Ovary (tissue), 7 donors: ENCODE measurements at regions not wholly inside any gene's neighbourhood (a gene's known extent, or its start where the extent isn't known, plus 50 kb on each side); places are given as distances from the start of the nearest gene placed in this dataset.

Source experiments
- DNase-seq, 5 donors: peaks; one replicate each; pipeline ENCODE4 v3.0.0-alpha.2; 2019 to 2020
- H3K27ac ChIP-seq, 2 donors: fragments of 200-600 bp; one replicate each; pipeline versions ENCODE4 v1.5.1 to v1.8.0; 2019 to 2022
- H3K27me3 ChIP-seq: fragments of 200-600 bp; one replicate; pipeline ENCODE4 v1.8.0; 2022
- H3K36me3 ChIP-seq: fragments of 200-600 bp; sonication (generic); one replicate; pipeline ENCODE4 v1.5.1; 2019
- H3K4me1 ChIP-seq: one replicate; pipeline ENCODE4 v1.8.1; 2013; ENCODE audit warnings: mild to moderate bottlenecking, moderate library complexity; ENCODE audit not compliant: insufficient read depth
- H3K4me3 ChIP-seq: fragments of 200-600 bp; sonication (generic); one replicate; pipeline ENCODE4 v1.5.1; 2017
- H3K9me3 ChIP-seq, 2 donors: fragments of 200-600 bp in 1 of 2; sonication (generic) in 1 of 2; one replicate each; pipeline versions ENCODE4 v1.5.1 to v1.8.1; 2013 to 2019; ENCODE audit warnings: mild to moderate bottlenecking in 1 of 2, moderate library complexity in 1 of 2
- CTCF ChIP-seq, 3 donors: fragments of 450-650 bp in 2 of 3; fragments of 200-600 bp in 1 of 3; IDR thresholded peaks; one replicate each; pipeline versions ENCODE4 v1.5.1 to v1.8.0; 2016 to 2022; ENCODE audit warnings: antibody characterized with exemption in 3 of 3, mild to moderate bottlenecking in 1 of 3
- EP300 ChIP-seq: sonication (generic); formaldehyde crosslinking; IDR thresholded peaks from one replicate; pipeline ENCODE4 v1.6.1; 2017; ENCODE audit warnings: antibody characterized with exemption
- POLR2A ChIP-seq: fragments of 450-650 bp; IDR thresholded peaks from one replicate; pipeline ENCODE4 v1.6.1; 2017; ENCODE audit warnings: antibody characterized with exemption, mild to moderate bottlenecking, moderate library complexity
- WGBS, 3 donors: extraction: QIAGEN DNeasy Blood & Tissue Kit in 1 of 3; methylation state at CpG; one replicate each; pipeline versions ENCODE4 v1.1.5 to v1.1.7; 2013 to 2017; 5-methylcytosine and 5-hydroxymethylcytosine counted together
- intact Hi-C, 4 donors: fragments of 100-400 bp; cut with DNase I; formaldehyde crosslinking; loops; one replicate each; pipeline versions ENCODE4 v1.11.0 to v1.15.1; 2022 to 2023
- donor health status: DM: no; HTN: no; CAD: no; lungs with moderate emphysema.
- donor health status: DM: no; HTN: no; CAD: no.
- donor health status: Bipolar disorder and iron deficiency.
- donor health status: DM: no; HTN: no; CAD: no.
- donor health status: DM: yes; HTN: yes; CAD: no.

- no peak overlapping the region for H3K27ac ChIP-seq
- TF ChIP-seq EP300 (no peak), CTCF (IDR thresholded peaks at IDR 0.05) (no peak), POLR2A (no peak)
- H3K4me3 ChIP-seq: no peak overlapping the region
- no peak for DNase-seq
- H3K36me3 ChIP-seq: no peaks in the 10 kb centered on the region
- no peaks in the 10 kb centered on the region for H3K9me3 ChIP-seq
- no peaks in the 10 kb centered on the region for H3K4me1 ChIP-seq
- H3K27me3 ChIP-seq: no peaks in the 10 kb centered on the region
- intact Hi-C loops: no loop called here
These were observed 83.8 kb upstream of the CCDC85A start for GRCh38 chr2:56099963-56100362.

GRCh38 chr2:56100791-56101312 is 82.9 kb upstream of the CCDC85A start:
- TF ChIP-seq CTCF (IDR thresholded peaks at IDR 0.05) (no peak), EP300 (no peak), POLR2A (no peak)
- WGBS, 3 donors: 93 to 96% (median 95%) methylated on average over 1 of the region's 1 CpG
- no peak for DNase-seq
- Histone ChIP-seq H3K4me1 (no peaks in the 10 kb centered on the region), H3K27ac (no peak overlapping the region), H3K4me3 (no peak overlapping the region), H3K36me3 (no peaks in the 10 kb centered on the region), H3K9me3 (no peaks in the 10 kb centered on the region), H3K27me3 (no peaks in the 10 kb centered on the region)
- intact Hi-C loops: no loop called here

GRCh38 chr2:56102098-56102497 is 81.7 kb upstream of the CCDC85A start:
- no peak for DNase-seq
- H3K36me3 ChIP-seq: no peaks in the 10 kb centered on the region
- no peak overlapping the region for H3K27ac ChIP-seq
- no peaks in the 10 kb centered on the region for H3K27me3 ChIP-seq
- TF ChIP-seq POLR2A: no peak
- no peak for TF ChIP-seq EP300
- TF ChIP-seq CTCF (IDR thresholded peaks at IDR 0.05): no peak
- intact Hi-C loops: no loop called here
- H3K4me1 ChIP-seq: no peaks in the 10 kb centered on the region
- 0 to 16% (median 13%) methylated on average over 1 of the region's 1 CpG for whole genome bisulfite sequencing, 3 donors
- no peaks in the 10 kb centered on the region for H3K9me3 ChIP-seq
- H3K4me3 ChIP-seq: no peak overlapping the region

- DNase-seq: no peak
- H3K36me3 ChIP-seq: no peaks in the 10 kb centered on the region
- 62 to 77% (median 65%) methylated on average over 2 of the region's 2 CpGs for WGBS, 3 donors
- TF ChIP-seq CTCF (IDR thresholded peaks at IDR 0.05) (no peak), EP300 (no peak), POLR2A (no peak)
- H3K4me3 ChIP-seq: no peak overlapping the region
- H3K4me1 ChIP-seq: no peaks in the 10 kb centered on the region
- intact Hi-C loops: no loop called here
- no peak overlapping the region for H3K27ac ChIP-seq
- H3K27me3 ChIP-seq: no peaks in the 10 kb centered on the region
- H3K9me3 ChIP-seq: no peaks in the 10 kb centered on the region
These were observed 80.9 kb upstream of the CCDC85A start for GRCh38 chr2:56102866-56103265.

GRCh38 chr2:56104962-56105361 is 78.8 kb upstream of the CCDC85A start:
- no peak for DNase-seq
- Histone ChIP-seq H3K4me3 (no peak overlapping the region), H3K27me3 (no peaks in the 10 kb centered on the region), H3K36me3 (no peaks in the 10 kb centered on the region), H3K9me3 (no peaks in the 10 kb centered on the region), H3K27ac (no peak overlapping the region), H3K4me1 (no peaks in the 10 kb centered on the region)
- 14 to 32% (median 22%) methylated on average over 1 of the region's 1 CpG for WGBS, 3 donors
- intact Hi-C loops: no loop called here
- TF ChIP-seq CTCF (IDR thresholded peaks at IDR 0.05) (no peak), EP300 (no peak), POLR2A (no peak)
